GM12891 (cell line): ENCODE measurements at regions not wholly inside any gene's neighbourhood (a gene's known extent, or its start where the extent isn't known, plus 50 kb on each side); places are given as distances from the start of the nearest gene placed in this dataset.

Experiments
- PAX5 ChIP-seq: IDR thresholded peaks from 2 replicates; pipeline ENCODE4 v1.6.1; 2011; ENCODE audit warnings: low read length, moderate library complexity, mild to moderate bottlenecking; ENCODE audit not compliant: insufficient read depth, severe bottlenecking
- POLR2A ChIP-seq: IDR thresholded peaks from 2 replicates; pipeline ENCODE4 v1.6.1; 2011; ENCODE audit warnings: low read depth, low read length, control low read depth
- POLR2AphosphoS5 ChIP-seq: IDR thresholded peaks from 2 replicates; pipeline ENCODE4 v1.6.1; 2011; ENCODE audit warnings: low read depth, low read length, control low read depth
- POU2F2 ChIP-seq: IDR thresholded peaks from 2 replicates; pipeline ENCODE4 v1.6.1; 2011; ENCODE audit warnings: low read depth, mild to moderate bottlenecking, control low read depth, low read length, moderate library complexity
- TAF1 ChIP-seq: IDR thresholded peaks from 2 replicates; pipeline ENCODE4 v1.6.1; 2011; ENCODE audit warnings: low read depth, low read length, control low read depth

- TF ChIP-seq POLR2A (no peak), POLR2AphosphoS5 (no peak), POU2F2 (no peak), TAF1 (no peak), PAX5 (no peak)
Measured at GRCh38 chr9:12185856-12186255, 507.3 kb upstream of the TYRP1 start.
